HG03575 (cell line): ENCODE measurements at regions not wholly inside any gene's neighbourhood (a gene's known extent, or its start where the extent isn't known, plus 50 kb on each side); places are given as distances from the start of the nearest gene placed in this dataset.

Experiments
- ATAC-seq: cut with Tn5 transposase; IDR thresholded peaks from one replicate; pipeline ENCODE4 v1.9.1; 2021; ENCODE audit not compliant: unreplicated experiment, insufficient number of reproducible peaks, low FRiP score; ENCODE audit errors: extremely low read depth

- ATAC-seq = no peak
Measured at GRCh38 chr1:83547901-83548300, 451.0 kb downstream of the TTLL7 start.

- no peak for ATAC-seq
Measured at GRCh38 chr1:83546874-83547273, 452.1 kb downstream of the TTLL7 start.

- no peak for ATAC-seq
Measured at GRCh38 chr1:83545066-83545862, 453.7 kb downstream of the TTLL7 start.

DNA sequence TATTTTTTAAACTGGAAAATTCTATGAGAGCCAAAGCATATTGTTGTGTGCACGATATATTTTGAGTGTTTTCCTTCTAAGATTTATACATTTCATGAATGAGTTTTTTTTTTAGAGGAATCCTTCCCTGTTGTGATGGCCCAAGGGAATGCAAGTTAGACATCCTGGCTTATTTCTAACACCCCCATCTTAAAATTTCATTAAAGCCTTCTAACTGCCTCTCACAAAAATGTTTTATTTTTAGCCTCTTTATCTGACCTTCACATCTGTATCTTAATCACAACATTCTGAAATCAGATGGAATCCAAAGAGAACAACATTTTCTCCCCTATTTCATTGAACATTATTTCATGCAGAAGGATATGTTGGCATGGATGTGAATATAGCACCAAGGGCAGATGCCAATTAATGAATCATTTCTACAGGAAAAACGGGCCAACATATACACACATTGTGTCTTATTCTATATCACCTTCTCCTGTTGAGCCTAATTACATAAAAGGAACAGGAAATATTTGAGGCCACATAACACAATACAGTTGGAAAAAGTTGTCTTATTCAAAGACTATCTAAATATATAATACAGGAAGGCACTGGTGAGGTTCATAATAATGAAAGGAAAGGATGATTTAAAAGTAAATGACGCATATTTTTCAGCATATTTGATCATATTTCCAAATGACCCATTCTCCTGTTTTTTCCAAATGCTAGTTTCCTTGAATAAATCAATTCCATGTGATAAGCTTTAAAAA is 455.5 kb downstream of the TTLL7 start:
- ATAC-seq = no peak

GRCh38 chr1:83531521-83532309 is 467.2 kb downstream of the TTLL7 start:
- no peak for ATAC-seq

DNA sequence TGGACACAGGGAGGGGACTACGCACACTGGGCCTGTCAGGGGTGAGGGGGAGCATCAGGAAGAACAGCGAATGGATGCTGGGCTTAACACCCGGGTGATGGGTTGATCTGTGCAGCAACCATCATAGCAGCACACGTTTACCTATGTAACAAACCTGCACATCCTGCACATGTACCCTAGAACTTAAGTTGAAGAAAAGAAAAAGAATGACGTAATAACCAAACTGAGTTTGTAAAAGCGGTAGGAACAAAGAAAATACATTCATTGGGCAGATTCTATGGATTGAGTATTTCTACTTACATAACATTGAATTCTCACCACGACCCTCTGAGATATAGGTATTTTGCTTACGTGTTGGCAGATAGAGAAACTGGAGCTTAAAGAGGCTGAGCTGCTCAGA is 468.4 kb downstream of the TTLL7 start:
- ATAC-seq = no peak

GRCh38 chr1:83527987-83528386 is 470.9 kb downstream of the TTLL7 start:
- no peak for ATAC-seq

DNA sequence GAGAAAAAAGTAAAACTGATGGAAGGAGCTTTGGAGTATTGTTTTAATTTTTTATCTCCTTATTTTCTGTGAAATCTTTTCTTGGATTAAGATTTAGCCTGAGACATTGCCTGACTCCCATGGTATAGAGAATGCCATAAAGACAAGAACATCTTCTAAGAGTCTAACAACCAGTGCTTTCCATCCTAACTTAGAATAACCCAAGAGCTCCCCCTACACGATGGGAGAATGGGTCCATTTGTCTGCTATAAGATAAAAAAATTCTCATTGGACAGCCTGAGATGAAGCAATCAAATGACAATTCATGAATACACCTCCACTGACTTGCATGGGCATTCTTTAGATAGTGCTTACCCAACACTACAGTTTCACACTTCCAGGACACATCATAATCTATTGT is 478.1 kb downstream of the TTLL7 start:
- no peak for ATAC-seq

DNA sequence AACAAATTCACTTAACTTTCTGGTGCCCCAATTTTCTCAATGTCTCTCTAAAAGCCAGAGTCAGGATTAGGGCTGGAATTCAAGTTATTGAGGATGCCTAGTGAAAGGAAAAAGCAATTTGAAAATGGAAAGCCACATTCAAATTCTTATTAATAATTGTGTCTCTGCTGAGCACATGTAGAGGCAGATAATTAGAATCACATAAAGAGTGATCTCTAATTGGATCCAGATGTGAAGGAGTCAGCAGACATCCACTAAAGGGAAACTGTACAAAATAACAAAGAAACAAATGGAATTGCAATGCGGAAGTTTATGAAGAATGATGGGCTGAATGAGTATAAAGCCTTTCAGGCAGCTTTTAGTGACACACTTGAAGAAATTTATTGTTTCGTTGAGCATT is 482.6 kb downstream of the TTLL7 start:
- no peak for ATAC-seq

DNA sequence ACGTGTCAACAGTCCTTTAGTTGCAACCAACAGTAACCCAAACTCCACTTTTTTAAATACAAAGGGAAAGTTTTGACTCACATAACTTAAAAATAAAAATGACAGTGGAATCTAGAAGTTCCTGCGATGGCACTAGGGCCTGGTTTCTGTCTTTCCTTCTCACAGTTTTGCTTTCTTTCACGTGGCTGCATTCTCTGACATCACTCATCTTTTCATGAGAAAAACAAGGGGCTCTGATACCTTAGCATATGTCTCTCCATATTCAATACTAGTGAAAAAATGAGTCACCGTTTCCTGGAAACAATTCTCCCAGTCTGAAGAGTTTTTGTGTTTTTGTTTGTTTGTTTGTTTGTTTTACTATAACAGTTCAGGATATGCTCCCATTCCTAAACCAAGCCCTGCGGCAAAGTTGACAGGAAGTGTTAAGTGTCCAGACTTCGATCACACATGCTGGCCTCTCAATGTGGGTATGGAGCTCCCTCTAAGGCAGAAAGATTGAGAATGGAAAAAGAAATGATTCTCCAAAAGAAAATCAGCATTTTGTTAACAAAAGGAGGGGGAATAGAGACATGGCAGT is 483.3 kb downstream of the TTLL7 start:
- no peak for ATAC-seq

DNA sequence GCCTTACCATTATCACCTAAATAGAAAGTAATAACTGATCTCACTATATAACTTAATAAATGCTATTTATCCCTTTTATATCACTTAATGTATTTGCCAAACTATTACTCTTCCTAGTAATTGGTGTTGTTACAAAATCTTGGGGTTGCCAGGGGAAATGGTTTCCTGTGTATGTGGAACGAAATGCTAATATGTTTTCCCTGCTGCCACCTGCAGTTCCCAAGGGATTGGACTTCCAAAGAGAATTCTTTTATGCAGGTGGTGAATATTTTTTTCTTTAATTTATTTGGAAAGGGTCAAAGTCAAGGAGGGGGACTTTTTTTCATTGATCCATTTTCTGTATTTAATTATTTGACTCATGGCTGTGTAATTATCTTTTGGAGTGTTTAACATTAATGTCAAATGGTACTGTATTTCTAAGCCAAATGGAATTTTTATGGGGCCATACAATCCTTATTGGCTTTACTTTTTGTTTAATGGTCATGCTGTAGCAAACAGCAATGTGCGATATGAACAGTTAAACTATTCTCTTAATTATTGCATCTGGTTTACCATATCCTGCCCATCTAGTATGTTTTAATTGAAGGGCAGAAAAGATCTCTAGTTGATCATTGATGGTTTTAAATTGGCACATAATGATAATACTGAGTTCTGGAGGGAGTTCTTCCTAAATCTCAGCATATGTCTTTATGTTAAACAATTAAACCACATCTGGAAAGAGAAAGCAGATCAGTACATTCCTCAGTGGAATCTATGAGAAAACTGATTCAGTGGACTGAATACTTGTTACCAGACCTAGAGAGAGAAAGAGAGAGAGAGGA is 486.3 kb downstream of the TTLL7 start:
- no peak for ATAC-seq

DNA sequence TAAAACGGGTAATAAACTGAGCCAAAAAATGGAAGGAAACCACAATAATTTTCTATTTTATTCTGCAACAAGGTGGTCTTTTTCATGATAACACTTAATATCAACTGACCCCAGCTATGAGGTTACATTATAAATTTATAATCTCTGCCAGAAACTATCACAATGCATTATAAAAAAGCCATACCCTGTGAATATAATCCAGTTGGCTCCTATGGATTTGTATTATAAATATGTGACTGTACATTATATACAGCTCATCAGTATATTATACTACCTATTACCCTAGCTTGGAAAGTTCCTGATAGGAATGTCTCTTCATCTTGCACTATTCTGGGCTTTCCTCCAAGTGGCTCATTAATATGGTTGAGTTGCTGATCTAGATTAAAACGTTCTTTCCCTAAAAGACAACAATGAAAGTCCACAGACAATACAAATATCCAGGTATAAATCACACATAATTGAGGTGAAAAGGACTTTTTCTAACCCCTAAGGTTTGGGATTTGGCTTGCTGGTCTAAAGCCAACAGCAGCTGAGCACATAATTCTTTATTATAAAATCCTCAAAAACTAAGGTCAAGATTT is 487.7 kb downstream of the TTLL7 start:
- ATAC-seq = no peak

DNA sequence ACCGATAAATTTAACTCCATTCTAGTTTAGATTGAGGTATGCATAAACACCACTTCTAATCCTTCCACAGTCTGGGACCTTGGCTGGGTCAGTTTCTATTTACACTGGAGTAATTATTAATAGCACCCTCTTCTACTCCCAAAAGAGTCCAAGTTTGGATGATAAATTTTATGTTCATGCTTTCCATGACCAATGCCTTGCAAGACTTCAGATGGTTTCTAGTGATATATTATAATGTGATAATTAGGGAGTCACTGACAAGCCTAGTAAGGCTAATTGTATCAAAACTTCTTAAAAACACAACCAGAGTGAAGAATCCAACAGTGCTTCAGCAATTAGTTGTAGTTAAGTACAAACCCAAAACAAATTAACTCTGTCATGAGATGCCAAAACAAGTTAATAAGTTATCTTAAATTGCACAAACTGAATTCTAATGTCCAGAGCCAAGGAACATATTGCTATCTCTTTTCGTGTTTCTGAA is 489.6 kb downstream of the TTLL7 start:
- no peak for ATAC-seq

DNA sequence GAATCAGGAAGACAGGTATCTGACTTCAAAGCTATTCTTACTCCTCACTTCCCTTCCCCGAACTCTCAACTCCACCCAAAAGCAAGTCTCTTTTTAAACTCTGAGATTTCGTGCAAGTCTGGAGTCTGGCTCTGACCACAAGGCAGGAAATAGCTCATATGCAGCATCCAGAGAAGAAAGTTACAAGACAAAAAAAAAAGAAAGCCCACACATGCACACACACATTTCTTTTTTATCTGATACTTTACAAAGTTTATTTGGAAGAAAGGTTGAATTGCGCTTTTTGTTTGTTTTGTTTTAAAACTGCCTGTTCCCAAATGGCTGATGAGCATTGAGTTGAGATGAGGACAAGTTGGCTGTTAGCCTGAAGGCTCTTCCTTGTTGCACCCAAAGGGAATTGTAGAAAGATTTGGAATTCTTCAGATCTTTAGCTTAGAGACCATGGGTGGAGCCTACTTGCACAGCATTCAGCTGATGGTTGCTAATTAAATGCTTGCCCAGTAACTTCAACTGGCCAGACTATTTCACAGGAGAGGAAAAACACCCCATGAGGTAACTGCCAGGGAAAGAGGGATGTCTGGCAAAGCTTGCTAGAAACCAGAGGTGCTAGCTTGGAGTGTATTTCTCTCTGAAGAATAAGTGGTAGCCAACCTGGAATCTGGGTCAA is 490.3 kb downstream of the TTLL7 start:
- peak; percentile 93 for ATAC-seq

GRCh38 chr1:83505148-83505547 is 493.8 kb downstream of the TTLL7 start:
- ATAC-seq = no peak

DNA sequence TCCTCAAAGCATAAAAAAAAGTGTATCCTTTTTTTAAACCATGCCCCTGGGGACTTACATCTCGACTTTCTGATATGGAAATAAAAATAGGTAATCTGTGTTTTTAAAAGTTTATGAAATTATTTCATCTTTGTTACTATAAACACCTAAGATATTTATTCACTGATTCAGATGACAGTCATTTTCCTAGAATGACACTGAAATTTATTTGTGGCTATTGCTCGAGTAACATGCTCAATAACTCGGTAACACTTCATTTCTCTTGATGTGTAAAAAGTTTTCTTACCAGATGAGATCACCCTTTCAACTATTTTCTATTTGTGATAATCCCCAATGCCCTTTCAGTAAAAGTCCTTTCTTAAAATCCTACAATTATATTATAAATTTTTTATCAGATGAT is 495.8 kb downstream of the TTLL7 start:
- no peak for ATAC-seq

- peak; percentile 80 for ATAC-seq
Measured at GRCh38 chr1:83500987-83501591, 497.8 kb downstream of the TTLL7 start.
